ENCODE measurements at regions not wholly inside any gene's neighbourhood (a gene's known extent, or its start where the extent isn't known, plus 50 kb on each side); places are given as distances from the start of the nearest gene placed in this dataset.

DNA sequence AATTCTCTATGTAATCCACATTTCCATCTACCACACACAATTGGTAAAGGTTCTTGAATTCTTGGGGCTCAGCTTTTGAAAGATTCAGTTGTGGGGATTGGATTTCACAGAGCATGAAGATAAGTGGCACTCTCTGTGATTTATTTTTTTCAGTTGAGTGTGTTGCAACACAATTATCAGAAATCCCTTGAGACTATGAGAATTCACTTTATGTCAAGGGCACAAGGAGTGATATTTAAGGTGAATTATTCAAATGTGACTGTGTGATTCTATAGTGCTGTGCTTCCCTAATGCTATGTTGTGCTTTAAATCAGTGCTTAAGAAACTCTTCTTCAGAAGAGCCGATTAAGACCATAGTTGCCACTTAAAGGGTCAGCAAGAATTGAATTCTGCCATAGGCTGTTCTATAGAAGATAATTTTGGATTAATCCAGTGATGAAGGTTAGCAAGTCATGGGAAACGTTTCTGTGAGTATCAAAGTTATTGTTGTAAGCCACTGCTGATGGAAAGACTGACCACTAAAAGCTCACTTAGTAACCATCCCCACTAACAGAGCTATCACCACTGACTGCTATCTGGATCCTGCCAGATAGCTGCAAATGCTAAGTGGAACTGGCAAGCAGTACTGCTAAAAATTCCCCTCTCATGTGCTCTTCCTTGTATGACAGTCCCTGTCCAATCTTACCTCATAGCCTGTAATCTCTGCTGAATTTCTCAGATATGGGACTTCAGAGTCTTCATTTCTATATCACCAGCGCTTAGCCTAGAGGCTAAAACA is 134.0 kb upstream of the SEMA3D start:
- no peak for ATAC-seq (replicated peaks)
- H3K27me3 Mint-ChIP-seq, result no peaks in the 10 kb centered on the region
- H3K27ac Mint-ChIP-seq, result no peak overlapping the region
- DNase-seq, result no peak
- peaks cover 9 to 31% of the 10 kb centered on the region in 2 donors for H3K9me3 Mint-ChIP-seq
- no peaks in the 10 kb centered on the region for H3K4me1 Mint-ChIP-seq (ENCODE audit: low read depth in 2 of 2)
- H3K4me3 Mint-ChIP-seq, result no peak overlapping the region
- no peaks in the 10 kb centered on the region for H3K36me3 Mint-ChIP-seq (ENCODE audit: insufficient read depth)

DNA sequence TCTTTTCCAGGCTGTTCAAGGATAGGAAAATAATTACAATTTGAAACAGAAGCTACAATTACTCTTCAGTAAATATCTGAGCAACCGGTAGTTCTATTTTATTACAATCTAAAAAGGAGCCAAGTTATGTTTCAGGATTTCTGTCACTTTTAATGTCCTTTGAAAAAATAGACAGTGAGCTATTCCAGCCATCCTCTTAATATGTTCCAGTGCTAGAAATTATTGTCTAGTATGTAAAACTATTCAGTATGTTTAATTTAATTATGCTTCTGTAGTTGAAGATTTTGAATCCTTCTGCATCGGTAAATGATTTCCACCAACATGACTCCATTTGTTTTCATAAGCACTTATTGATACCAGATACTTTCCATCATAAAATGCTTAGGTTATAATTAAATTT is 129.6 kb upstream of the SEMA3D start:
- no peak overlapping the region for H3K4me3 Mint-ChIP-seq
- no peaks in the 10 kb centered on the region for H3K36me3 Mint-ChIP-seq (ENCODE audit: insufficient read depth)
- no peak for ATAC-seq (replicated peaks)
- H3K9me3 Mint-ChIP-seq, result peaks cover 3 to 14% of the 10 kb centered on the region in 2 donors
- DNase-seq, result no peak
- H3K27ac Mint-ChIP-seq, result no peak overlapping the region
- H3K27me3 Mint-ChIP-seq, result no peaks in the 10 kb centered on the region
- H3K4me1 Mint-ChIP-seq (ENCODE audit: low read depth in 2 of 2), result no peaks in the 10 kb centered on the region

DNA sequence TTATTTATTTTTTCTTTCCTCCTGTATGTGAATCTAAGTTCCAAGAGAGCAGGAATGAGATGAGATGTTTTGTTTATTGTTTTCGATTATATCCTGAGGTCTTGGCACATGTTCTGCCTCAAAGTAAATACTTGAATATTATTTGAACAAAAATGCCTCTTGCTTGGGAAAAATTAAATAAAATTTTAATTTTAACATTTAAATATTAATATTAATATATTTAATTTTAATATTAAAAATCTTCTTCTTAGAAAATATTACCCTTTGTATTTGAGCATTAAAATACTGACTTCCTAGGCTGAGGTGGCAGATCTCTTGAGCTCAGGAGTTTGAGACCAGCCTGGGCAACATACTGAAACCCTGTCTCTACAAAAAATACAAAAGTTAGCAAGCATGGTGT is 123.4 kb upstream of the SEMA3D start:
- Mint-ChIP-seq H3K9me3 (peaks cover 6 to 8% of the 10 kb centered on the region in 2 donors), H3K4me1 (ENCODE audit: low read depth in 2 of 2) (no peaks in the 10 kb centered on the region), H3K4me3 (no peak overlapping the region), H3K36me3 (ENCODE audit: insufficient read depth) (peaks cover 3% of the 10 kb centered on the region), H3K27ac (no peak overlapping the region), H3K27me3 (no peaks in the 10 kb centered on the region)
- DNase-seq (no peak), ATAC-seq (replicated peaks) (no peak)

DNA sequence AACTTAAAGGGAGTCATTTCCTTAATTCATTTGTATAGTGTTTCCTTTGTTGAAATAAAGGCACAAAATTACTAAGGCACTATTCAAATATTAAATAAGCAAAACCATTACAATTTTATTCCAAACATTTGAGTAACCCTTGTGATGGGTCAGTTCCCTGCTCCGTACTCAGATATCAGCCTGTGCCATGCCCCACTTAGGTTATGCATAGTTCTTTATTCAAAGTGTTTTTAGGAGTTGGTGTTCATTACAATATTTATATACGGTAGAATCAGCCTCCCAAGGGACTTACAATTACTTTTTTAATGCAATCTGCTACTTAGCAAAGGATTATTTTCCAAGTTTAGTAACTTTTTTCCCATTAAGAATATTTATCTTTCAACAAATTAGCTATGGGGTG is 119.3 kb upstream of the SEMA3D start:
- DNase-seq (no peak), ATAC-seq (replicated peaks) (no peak)
- peaks cover 10 to 11% of the 10 kb centered on the region in 2 donors for H3K9me3 Mint-ChIP-seq
- H3K4me1 Mint-ChIP-seq (ENCODE audit: low read depth in 2 of 2), result no peaks in the 10 kb centered on the region
- no peak overlapping the region for H3K27ac Mint-ChIP-seq
- no peaks in the 10 kb centered on the region for H3K27me3 Mint-ChIP-seq
- H3K36me3 Mint-ChIP-seq (ENCODE audit: insufficient read depth), result peaks cover 3% of the 10 kb centered on the region
- no peak overlapping the region for H3K4me3 Mint-ChIP-seq

DNA sequence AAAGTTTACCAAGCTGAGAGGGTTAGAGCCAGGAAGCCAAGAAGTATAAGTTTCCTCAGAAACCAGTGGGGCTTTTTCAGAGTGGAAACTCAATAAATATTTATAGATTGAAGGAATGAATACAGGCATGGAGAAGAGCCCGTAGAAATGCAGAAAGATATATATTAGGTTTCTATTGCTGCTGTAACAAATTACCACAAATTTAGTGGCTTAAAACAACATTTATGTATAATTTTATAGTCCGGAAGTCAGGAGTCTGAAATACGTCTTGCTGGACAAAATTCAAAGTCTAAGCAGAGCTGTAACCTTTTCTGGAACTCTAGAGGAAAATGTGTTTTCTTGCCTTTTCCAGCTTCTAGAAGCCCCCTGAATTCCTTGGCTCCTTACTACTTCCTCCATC is 107.3 kb upstream of the SEMA3D start:
- no peaks in the 10 kb centered on the region for H3K4me1 Mint-ChIP-seq (ENCODE audit: low read depth in 2 of 2)
- no peak overlapping the region for H3K27ac Mint-ChIP-seq
- DNase-seq (no peak), ATAC-seq (replicated peaks) (no peak)
- H3K4me3 Mint-ChIP-seq, result no peak overlapping the region
- peaks cover 0 to 5% of the 10 kb centered on the region in 2 donors for H3K9me3 Mint-ChIP-seq
- H3K36me3 Mint-ChIP-seq (ENCODE audit: insufficient read depth), result no peaks in the 10 kb centered on the region
- no peaks in the 10 kb centered on the region for H3K27me3 Mint-ChIP-seq

DNA sequence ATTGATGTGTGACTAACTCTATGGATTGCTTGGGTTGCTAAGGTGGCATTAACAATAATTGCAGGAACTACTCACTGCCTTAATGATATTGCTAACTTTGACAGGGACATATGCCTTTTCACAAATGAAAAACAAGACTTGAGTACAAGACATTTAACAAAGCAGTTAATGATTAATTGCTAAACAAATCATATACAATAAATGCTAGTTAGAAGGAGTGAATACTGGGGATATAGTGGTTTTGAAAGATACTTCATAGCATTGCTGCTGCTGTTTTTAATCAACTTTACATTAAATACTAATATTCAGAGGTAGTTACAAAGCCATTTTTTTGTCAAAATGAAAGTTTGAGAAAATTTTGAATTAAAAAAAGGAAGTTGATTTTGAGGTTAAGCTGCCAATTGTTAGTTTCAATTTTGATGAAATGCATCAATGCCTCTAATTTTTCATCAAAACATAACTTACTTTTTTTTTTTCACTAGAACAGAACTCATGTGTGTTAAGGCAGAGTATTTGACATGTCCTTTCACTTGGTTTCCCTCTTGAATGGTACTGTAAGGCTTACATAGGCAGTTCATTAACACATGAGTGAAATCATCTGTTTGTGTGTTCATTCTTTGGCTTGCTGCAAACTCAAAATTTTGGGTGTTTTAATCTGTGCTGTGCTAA is 106.2 kb upstream of the SEMA3D start:
- no peak for ATAC-seq (replicated peaks)
- H3K27ac Mint-ChIP-seq, result no peak overlapping the region

DNA sequence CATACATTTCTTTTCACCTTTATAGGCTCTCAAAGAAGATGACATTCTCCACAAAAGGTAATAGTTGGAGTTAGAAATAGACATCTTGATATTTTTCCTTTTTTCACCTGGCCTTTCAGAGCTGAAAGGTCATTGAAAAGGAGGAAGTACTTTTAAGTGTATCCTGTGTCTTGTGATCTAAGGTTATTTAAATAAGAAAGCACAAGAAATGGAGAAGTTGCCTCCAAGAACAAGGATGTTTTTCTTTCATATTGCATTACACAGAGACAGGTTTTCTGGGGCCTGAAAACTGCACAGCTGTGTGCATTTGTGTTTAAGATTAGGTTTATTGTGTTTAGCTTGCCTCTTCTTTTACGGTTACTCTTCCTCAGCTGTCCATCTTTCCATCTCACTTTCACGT is 103.4 kb upstream of the SEMA3D start:
- Mint-ChIP-seq H3K27ac (no peak overlapping the region), H3K36me3 (ENCODE audit: insufficient read depth) (no peaks in the 10 kb centered on the region), H3K4me1 (ENCODE audit: low read depth in 2 of 2) (no peaks in the 10 kb centered on the region), H3K27me3 (no peaks in the 10 kb centered on the region), H3K4me3 (no peak overlapping the region), H3K9me3 (peaks cover 0 to 2% of the 10 kb centered on the region in 2 donors)
- ATAC-seq (replicated peaks) (no peak), DNase-seq (no peak)

More for the DNA sequence above, 106.2 kb upstream of the SEMA3D start:
- Mint-ChIP-seq H3K4me1 (ENCODE audit: low read depth in 2 of 2) (no peaks in the 10 kb centered on the region), H3K36me3 (ENCODE audit: insufficient read depth) (no peaks in the 10 kb centered on the region), H3K4me3 (no peak overlapping the region), H3K27me3 (no peaks in the 10 kb centered on the region), H3K9me3 (peaks cover 0 to 2% of the 10 kb centered on the region in 2 donors)
- DNase-seq, result no peak

DNA sequence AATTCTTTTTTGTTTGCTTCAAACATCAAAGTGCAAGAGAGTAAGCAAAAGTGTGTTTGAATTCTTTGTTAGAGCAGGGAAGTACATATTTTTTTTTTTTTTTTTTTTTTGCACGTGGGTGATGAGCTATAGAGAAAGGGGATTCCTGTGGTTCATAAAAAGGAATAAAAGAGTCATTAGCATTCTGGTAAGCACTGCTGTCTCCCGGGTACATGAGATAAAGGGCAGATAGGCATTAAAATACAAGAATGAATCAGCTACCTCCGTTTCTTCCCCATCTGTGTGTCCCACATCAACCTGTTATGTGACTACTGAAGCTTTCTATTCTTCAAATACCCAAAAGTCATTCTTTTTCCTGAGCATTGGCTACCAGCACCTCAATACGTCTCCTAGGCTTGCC is 102.4 kb upstream of the SEMA3D start:
- Mint-ChIP-seq H3K36me3 (ENCODE audit: insufficient read depth) (no peaks in the 10 kb centered on the region), H3K4me1 (ENCODE audit: low read depth in 2 of 2) (no peaks in the 10 kb centered on the region), H3K4me3 (no peak overlapping the region), H3K27me3 (no peaks in the 10 kb centered on the region), H3K27ac (no peak overlapping the region), H3K9me3 (peaks cover 0 to 2% of the 10 kb centered on the region in 2 donors)
- DNase-seq (no peak), ATAC-seq (replicated peaks) (no peak)

DNA sequence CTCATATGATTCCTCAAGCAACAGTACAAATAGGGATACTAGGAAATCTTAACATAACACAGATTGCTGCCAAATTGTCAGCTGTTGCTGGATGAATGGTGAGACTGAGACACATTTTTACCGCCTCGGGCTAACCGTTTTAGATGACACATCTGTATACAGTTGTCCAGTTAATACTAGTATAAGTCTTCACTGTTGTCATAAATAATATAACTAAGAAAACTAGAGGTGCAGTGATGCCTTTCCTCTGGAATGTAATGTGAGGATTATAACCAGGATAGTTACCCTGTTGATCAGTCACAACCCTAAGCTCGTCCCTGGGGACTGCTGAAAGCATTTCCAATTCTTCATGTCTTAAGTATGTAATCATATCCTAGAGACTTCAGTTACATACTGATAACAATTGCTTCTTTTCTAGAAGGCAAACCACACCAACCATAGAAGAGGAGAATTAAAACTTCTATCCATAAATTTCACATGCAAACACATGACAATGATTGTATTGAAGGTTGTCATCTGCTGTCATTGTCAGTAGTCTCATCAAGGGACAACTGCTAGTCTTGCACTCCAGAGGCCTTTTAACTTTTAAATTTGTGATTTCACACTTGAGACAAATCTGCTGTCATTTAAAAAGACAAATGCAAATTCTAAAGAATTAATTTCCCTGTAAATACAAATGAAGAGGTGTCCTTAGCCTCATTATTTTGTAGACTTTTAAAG is 100.4 kb upstream of the SEMA3D start:
- H3K27me3 Mint-ChIP-seq, result no peaks in the 10 kb centered on the region
- H3K4me3 Mint-ChIP-seq, result no peak overlapping the region
- no peaks in the 10 kb centered on the region for H3K4me1 Mint-ChIP-seq (ENCODE audit: low read depth in 2 of 2)
- no peak for ATAC-seq (replicated peaks)
- H3K36me3 Mint-ChIP-seq (ENCODE audit: insufficient read depth), result no peaks in the 10 kb centered on the region
- no peak for DNase-seq
- no peak overlapping the region for H3K27ac Mint-ChIP-seq
- peaks cover 0 to 2% of the 10 kb centered on the region in 2 donors for H3K9me3 Mint-ChIP-seq

DNA sequence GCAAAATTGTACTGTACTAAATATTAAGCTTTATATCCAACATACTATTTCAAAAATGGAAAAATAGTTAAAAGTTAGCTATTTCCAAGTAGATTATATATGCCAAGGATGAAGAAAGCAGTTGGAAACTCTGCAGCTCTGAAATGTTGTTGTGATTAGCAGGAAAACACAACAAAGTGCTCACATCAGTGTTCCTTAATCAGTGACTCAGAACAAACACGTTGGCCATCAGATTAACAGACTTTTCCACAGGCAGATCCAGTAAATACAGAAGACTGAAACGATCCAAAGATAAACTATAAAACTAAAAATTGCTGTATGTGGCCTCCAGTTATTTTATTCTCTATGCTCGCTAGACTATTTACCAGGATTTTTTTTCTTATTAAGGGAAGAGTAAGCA is 99.6 kb upstream of the SEMA3D start:
- Mint-ChIP-seq H3K36me3 (ENCODE audit: insufficient read depth) (no peaks in the 10 kb centered on the region), H3K4me1 (ENCODE audit: low read depth in 2 of 2) (no peaks in the 10 kb centered on the region), H3K9me3 (no peaks in the 10 kb centered on the region), H3K27ac (no peak overlapping the region), H3K4me3 (no peak overlapping the region), H3K27me3 (no peaks in the 10 kb centered on the region)
- ATAC-seq (replicated peaks), result no peak
- no peak for DNase-seq

DNA sequence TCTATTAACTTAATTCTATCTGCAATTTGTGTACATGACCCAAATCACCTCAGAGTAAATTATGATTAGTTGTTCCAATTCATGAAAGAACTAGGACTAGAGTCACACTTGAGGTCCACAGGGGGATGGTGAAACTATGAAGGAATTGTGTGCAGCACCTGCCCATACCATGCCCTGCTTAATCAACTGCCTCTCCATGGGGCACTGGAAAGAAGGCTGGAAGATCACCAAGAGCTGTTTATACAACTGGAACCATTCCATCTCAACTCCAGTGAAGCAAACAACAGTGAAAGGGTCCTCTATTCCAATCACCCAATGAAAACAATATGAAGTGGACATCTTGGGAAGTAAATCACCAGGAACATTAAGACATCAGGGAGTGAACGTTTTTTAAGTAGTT is 98.7 kb upstream of the SEMA3D start:
- Mint-ChIP-seq H3K27ac (no peak overlapping the region), H3K4me3 (no peak overlapping the region), H3K36me3 (ENCODE audit: insufficient read depth) (no peaks in the 10 kb centered on the region), H3K4me1 (ENCODE audit: low read depth in 2 of 2) (no peaks in the 10 kb centered on the region), H3K9me3 (no peaks in the 10 kb centered on the region), H3K27me3 (no peaks in the 10 kb centered on the region)
- DNase-seq (no peak), ATAC-seq (replicated peaks) (no peak)

DNA sequence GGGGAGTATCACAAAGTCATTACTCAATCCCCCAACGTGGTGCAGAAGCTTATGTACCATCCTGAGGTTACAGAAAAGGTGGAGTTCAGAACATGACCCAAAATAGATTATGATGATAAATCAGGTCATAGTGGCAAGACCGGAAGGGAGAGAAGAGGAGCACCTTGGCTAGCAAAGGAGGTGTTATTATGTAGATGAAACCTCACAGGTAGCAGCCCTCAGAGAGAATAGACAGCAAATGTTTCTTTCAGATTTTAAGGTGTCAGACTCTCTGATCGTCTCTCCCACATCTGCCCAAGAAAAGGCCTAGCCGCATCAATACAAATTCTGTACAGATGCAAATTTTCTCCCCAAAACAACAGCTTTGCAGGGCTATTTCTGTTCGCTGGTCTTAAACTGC is 88.3 kb upstream of the SEMA3D start:
- H3K4me3 Mint-ChIP-seq, result no peak overlapping the region
- ATAC-seq (replicated peaks) (no peak), DNase-seq (no peak)
- H3K27me3 Mint-ChIP-seq, result no peaks in the 10 kb centered on the region
- H3K9me3 Mint-ChIP-seq, result peaks cover 3 to 21% of the 10 kb centered on the region in 2 donors
- H3K27ac Mint-ChIP-seq, result no peak overlapping the region
- H3K36me3 Mint-ChIP-seq (ENCODE audit: insufficient read depth), result no peaks in the 10 kb centered on the region
- no peaks in the 10 kb centered on the region for H3K4me1 Mint-ChIP-seq (ENCODE audit: low read depth in 2 of 2)

DNA sequence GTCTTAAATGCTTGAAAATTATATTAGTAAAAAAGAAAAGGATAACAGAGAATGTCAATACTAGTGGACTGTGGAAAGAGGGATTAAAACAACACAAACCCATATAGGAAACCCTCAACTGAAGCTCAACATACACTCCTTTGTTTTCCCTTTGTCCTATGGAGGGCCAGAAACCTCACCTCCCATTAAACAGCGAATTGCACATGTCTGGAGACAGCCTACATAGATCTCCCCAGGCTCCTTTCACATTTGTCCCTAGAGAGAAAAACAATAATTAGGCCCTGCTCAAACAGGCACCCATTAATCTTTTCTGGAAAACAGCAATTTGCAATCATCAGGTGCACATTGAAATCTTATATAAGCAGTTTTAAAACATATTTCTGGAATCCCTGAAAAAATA is 87.6 kb upstream of the SEMA3D start:
- Mint-ChIP-seq H3K4me1 (ENCODE audit: low read depth in 2 of 2) (no peaks in the 10 kb centered on the region), H3K27ac (no peak overlapping the region), H3K36me3 (ENCODE audit: insufficient read depth) (no peaks in the 10 kb centered on the region), H3K27me3 (no peaks in the 10 kb centered on the region), H3K4me3 (no peak overlapping the region), H3K9me3 (peaks cover 3 to 21% of the 10 kb centered on the region in 2 donors)
- ATAC-seq (replicated peaks) (no peak), DNase-seq (no peak)

DNA sequence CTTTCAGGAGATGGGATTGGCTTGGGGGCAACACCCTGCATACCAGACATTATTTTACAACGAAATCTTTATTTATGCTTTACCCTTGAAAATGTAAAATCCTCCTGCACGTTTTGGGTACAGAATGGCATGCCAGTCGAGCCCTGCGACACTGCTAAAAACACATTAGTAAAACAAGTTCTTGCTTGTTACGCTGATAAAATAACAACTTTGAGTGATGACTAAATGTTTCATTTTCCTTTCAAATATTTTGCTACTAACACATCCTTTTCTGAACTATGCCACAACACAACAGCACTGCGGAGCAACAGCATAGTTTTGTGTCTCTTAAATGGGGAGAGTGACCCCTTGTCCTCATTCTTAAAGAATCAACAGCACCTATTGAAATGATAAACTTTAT is 76.0 kb upstream of the SEMA3D start:
- H3K36me3 Mint-ChIP-seq (ENCODE audit: insufficient read depth), result no peaks in the 10 kb centered on the region
- no peak for ATAC-seq (replicated peaks)
- no peaks in the 10 kb centered on the region for H3K27me3 Mint-ChIP-seq
- no peaks in the 10 kb centered on the region for H3K4me1 Mint-ChIP-seq (ENCODE audit: low read depth in 2 of 2)
- H3K9me3 Mint-ChIP-seq, result peaks cover 14 to 26% of the 10 kb centered on the region in 2 donors
- no peak overlapping the region for H3K4me3 Mint-ChIP-seq
- no peak for DNase-seq
- no peak overlapping the region for H3K27ac Mint-ChIP-seq
